ENCODE measurements at regions not wholly inside any gene's neighbourhood (a gene's known extent, or its start where the extent isn't known, plus 50 kb on each side); places are given as distances from the start of the nearest gene placed in this dataset.
"Not testable (repeated sequence)": the region's sequence is repeated elsewhere in the genome, so short reads cannot be mapped to it uniquely, and the experiment has no call there.

GRCh38 chr4:151519728-151520415, 110.9 kb downstream of the FHIP1A start:
- no peak for DNase-seq (ENCODE audit: extremely low read depth, low read depth, low spot score)

GRCh38 chr4:151522866-151523519, 114.0 kb downstream of the FHIP1A start:
- DNase-seq (ENCODE audit: extremely low read depth, low read depth, low spot score), result no peak

GRCh38 chr4:151524610-151525009, 115.6 kb downstream of the FHIP1A start:
- no peak for DNase-seq (ENCODE audit: extremely low read depth, low read depth, low spot score)

GRCh38 chr4:151526489-151526888, 117.5 kb downstream of the FHIP1A start:
- DNase-seq (ENCODE audit: extremely low read depth, low read depth, low spot score), result not testable (repeated sequence)

GRCh38 chr4:151527699-151528098, 118.7 kb downstream of the FHIP1A start:
- DNase-seq (ENCODE audit: extremely low read depth, low read depth, low spot score), result no peak

GRCh38 chr4:151529187-151529586, 120.2 kb downstream of the FHIP1A start:
- DNase-seq (ENCODE audit: extremely low read depth, low read depth, low spot score), result no peak

GRCh38 chr4:151530230-151530629, 121.3 kb downstream of the FHIP1A start:
- DNase-seq (ENCODE audit: extremely low read depth, low read depth, low spot score), result no peak

- no peak for DNase-seq (ENCODE audit: extremely low read depth, low read depth, low spot score)
These were observed 121.8 kb downstream of the FHIP1A start for GRCh38 chr4:151530783-151531182.

- DNase-seq (ENCODE audit: extremely low read depth, low read depth, low spot score), result no peak
These were observed 123.2 kb downstream of the FHIP1A start for GRCh38 chr4:151532001-151532708.

GRCh38 chr4:151534195-151534594, 125.2 kb downstream of the FHIP1A start:
- no peak for DNase-seq (ENCODE audit: extremely low read depth, low read depth, low spot score)

- no peak for DNase-seq (ENCODE audit: extremely low read depth, low read depth, low spot score)
These were observed 126.4 kb downstream of the FHIP1A start for GRCh38 chr4:151535366-151535765.

GRCh38 chr4:151537687-151538086, 128.7 kb downstream of the FHIP1A start:
- DNase-seq (ENCODE audit: extremely low read depth, low read depth, low spot score), result no peak

- no peak for DNase-seq (ENCODE audit: extremely low read depth, low read depth, low spot score)
These were observed 130.0 kb downstream of the FHIP1A start for GRCh38 chr4:151538963-151539362.

GRCh38 chr4:151540728-151541388, 131.9 kb downstream of the FHIP1A start:
- DNase-seq (ENCODE audit: extremely low read depth, low read depth, low spot score), result peak; percentile 22

GRCh38 chr4:151541389-151542071, 132.6 kb downstream of the FHIP1A start:
- no peak for DNase-seq (ENCODE audit: extremely low read depth, low read depth, low spot score)

- DNase-seq (ENCODE audit: extremely low read depth, low read depth, low spot score), result no peak
These were observed 139.7 kb downstream of the FHIP1A start for GRCh38 chr4:151548708-151549107.

GRCh38 chr4:151549378-151549777, 140.4 kb downstream of the FHIP1A start:
- DNase-seq (ENCODE audit: extremely low read depth, low read depth, low spot score), result not testable (repeated sequence)

- DNase-seq (ENCODE audit: extremely low read depth, low read depth, low spot score), result no peak
These were observed 144.9 kb downstream of the FHIP1A start for GRCh38 chr4:151553874-151554273.

GRCh38 chr4:151555151-151555945, 146.4 kb downstream of the FHIP1A start:
- DNase-seq (ENCODE audit: extremely low read depth, low read depth, low spot score), result no peak
